RWPE1 (cell line): ENCODE measurements at regions not wholly inside any gene's neighbourhood (a gene's known extent, or its start where the extent isn't known, plus 50 kb on each side); places are given as distances from the start of the nearest gene placed in this dataset.

ENCODE experiments used
- CTCF ChIA-PET: fragments of 350-600 bp; sonication (Branson Sonifier 250); formaldehyde crosslinking; extraction: SDS; loops from one replicate; lab custom pipeline; 2021; lab: Yijun Ruan, JAX
- POLR2A ChIA-PET: fragments of 400-600 bp; formaldehyde crosslinking; extraction: SDS; loops from one replicate; lab custom pipeline; 2020; ENCODE audit warnings: antibody characterized with exemption; ENCODE audit not compliant: low non-redundant PET; lab: Yijun Ruan, JAX
- DNase-seq: peaks from one replicate; pipeline ENCODE4 v3.0.0; 2012; ENCODE audit warnings: low spot score
- H3K27ac ChIP-seq: fragments of 450-650 bp; 2 replicates; pipeline ENCODE4 v1.5.1; 2017
- TF ChIP-seq, protein P1 (sequence below): fragments of 450-650 bp; conservative IDR thresholded peaks from 2 replicates; pipeline ENCODE4 v1.5.1; 2017; ENCODE audit warnings: low read depth, mild to moderate bottlenecking

DNA sequence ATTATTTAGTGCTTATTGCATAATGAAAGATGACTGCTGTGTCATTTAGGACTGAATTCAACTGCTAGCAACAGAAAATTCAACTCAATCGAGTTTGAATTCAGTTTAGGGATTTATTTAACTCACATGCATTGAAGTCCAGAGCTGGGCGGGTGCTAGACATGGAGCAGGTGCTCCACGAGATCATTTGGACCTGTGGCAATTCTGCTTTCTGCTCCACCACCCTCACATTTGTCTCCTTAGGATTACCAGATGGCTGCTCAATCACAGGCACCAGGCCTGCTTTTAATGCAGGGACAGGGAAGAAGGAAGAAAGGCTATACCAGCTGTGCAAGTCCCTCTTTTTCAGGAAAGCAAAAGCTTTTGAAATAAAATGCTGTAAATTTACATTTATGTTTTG, 572.9 kb upstream of the SLC8A1 start:
- ChIA-PET CTCF (no interaction called here), POLR2A (no interaction called here)
- DNase-seq, result no peak

DNA sequence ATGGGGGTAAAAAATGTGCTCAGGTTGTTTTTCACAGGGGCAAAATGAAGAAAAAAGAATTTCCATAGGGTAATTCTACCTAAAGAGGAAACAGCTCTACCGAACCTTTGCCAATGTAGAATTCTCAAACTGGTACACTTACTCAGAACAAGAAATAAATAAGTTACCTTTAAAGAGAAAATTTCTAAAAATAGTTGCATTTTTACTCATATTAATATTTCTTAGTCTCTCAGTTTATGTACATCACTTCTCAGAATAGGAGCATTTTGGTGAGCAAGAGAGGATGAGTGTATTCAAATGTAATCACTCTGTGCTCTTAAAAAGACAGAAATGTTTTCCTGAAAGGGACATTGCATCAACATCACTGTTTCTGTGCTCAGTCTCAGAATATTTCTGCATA, 574.7 kb upstream of the SLC8A1 start:
- ChIA-PET POLR2A (no interaction called here), CTCF (no interaction called here)
- DNase-seq, result no peak
- H3K27ac ChIP-seq, result no peak overlapping the region
- TF ChIP-seq, protein P1, sequence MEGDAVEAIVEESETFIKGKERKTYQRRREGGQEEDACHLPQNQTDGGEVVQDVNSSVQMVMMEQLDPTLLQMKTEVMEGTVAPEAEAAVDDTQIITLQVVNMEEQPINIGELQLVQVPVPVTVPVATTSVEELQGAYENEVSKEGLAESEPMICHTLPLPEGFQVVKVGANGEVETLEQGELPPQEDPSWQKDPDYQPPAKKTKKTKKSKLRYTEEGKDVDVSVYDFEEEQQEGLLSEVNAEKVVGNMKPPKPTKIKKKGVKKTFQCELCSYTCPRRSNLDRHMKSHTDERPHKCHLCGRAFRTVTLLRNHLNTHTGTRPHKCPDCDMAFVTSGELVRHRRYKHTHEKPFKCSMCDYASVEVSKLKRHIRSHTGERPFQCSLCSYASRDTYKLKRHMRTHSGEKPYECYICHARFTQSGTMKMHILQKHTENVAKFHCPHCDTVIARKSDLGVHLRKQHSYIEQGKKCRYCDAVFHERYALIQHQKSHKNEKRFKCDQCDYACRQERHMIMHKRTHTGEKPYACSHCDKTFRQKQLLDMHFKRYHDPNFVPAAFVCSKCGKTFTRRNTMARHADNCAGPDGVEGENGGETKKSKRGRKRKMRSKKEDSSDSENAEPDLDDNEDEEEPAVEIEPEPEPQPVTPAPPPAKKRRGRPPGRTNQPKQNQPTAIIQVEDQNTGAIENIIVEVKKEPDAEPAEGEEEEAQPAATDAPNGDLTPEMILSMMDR, result no peak

More for the DNA sequence above, 572.9 kb upstream of the SLC8A1 start:
- H3K27ac ChIP-seq, result no peak overlapping the region
- TF ChIP-seq, protein P1, result no peak

DNA sequence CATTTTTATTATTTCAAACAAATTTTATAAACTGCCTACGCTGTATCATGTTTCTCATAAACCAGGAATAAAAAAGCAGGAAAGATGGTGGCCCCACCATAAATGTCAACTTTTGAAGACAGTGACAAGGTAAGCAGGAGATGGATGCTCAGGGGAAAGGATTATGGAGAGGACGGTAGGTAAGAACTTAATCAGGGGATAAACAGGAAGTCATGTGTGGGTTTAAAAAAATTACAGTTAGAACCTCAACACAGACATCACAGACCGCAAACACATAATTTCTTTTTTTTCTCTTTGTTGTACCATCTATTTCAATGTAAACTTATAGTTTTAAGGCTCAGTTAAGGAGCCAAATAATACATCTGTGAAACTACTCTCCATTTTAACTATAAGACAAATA, 575.2 kb upstream of the SLC8A1 start:
- DNase-seq, result no peak
- ChIA-PET POLR2A (no interaction called here), CTCF (no interaction called here)
- TF ChIP-seq, protein P1, result no peak
- H3K27ac ChIP-seq, result no peak overlapping the region

DNA sequence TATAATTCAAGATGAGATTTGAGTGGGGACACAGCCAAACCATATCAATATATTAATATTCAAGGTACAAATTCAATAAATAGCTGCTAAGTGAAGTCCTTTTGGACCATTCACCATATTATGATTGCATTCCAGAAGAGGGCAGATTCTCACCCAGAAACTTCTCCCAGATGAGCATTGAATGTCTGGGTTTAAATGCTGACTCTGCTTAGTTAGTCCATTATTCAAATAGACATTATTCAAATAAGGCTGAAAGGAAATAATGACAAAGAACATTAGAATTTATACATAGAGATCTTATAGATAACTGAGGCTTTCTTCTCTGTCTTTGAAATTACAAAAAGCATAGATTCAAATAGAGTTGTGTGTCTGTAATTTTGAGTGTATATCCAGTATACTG, 579.4 kb upstream of the SLC8A1 start:
- no peak overlapping the region for H3K27ac ChIP-seq
- no peak for DNase-seq
- ChIA-PET CTCF (no interaction called here), POLR2A (no interaction called here)
- TF ChIP-seq, protein P1, result no peak

DNA sequence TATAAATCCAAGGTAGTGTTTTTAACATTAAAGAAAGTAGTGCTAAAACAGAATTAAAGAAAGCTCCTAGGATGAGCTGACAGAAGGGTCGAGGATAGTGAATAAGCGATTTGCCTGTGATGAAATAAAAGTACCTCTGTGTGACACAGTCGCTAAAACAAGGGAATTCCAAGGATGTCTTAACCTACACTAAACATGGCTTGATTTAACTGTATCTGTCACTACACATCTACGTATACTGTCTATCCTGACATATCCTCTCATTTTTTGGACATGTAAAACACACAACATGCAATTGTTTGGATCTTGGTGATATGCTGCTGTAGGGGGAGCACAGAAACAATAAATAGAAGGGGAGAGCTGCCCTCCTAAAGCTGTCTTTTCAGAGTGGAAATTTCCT, 580.8 kb upstream of the SLC8A1 start:
- ChIA-PET CTCF (interaction anchor here (0.6 kb wide), 1 partner anchor 1730 kb away, joined by 3 read pairs; no protein-coding TSS in a partner anchor), POLR2A (no interaction called here)
- no peak for DNase-seq
- H3K27ac ChIP-seq, result no peak overlapping the region
- TF ChIP-seq, protein P1, result no peak

DNA sequence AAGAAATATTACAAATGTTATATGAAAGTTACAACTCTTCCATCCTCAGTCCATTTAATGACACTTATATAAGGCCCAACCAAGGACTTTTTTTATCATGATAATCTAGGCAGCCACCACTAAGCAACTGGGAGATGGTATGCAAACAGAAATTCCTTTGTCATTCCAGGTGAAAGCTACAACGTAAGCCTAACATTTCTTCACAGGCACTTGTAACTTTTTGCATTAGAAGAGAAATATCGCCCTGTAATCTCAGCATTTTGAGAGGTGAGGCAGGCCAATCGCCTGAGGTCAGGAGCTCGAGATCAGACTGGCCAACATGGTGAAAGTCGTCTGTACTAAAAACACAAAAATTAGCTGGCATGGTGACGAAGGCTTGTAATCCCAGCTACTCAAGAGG, 581.2 kb upstream of the SLC8A1 start:
- DNase-seq, result no peak
- POLR2A ChIA-PET, result no interaction called here
- CTCF ChIA-PET, result interaction anchor here (0.6 kb wide), 1 partner anchor 1730 kb away, joined by 3 read pairs; no protein-coding TSS in a partner anchor
- TF ChIP-seq, protein P1, result no peak
- H3K27ac ChIP-seq, result no peak overlapping the region
